Skeletal muscle tissue (tissue), 3 donors: ENCODE measurements at regions not wholly inside any gene's neighbourhood (a gene's known extent, or its start where the extent isn't known, plus 50 kb on each side); places are given as distances from the start of the nearest gene placed in this dataset.

ENCODE experiments used
- H3K27ac ChIP-seq: one replicate; pipeline ENCODE4 v1.7.0; 2013; ENCODE audit warnings: mild to moderate bottlenecking, low read depth, low read length, inconsistent platforms
- H3K27me3 ChIP-seq, 3 donors: one replicate each; pipeline ENCODE4 v1.7.0; 2013; ENCODE audit warnings: low read length in 3 of 3; ENCODE audit not compliant: control insufficient read depth in 3 of 3, insufficient read depth in 3 of 3
- H3K36me3 ChIP-seq, 3 donors: one replicate each; pipeline ENCODE4 v1.7.0; 2013; ENCODE audit warnings: low read length in 3 of 3; ENCODE audit not compliant: control insufficient read depth in 3 of 3, insufficient read depth in 3 of 3
- H3K4me1 ChIP-seq, 3 donors: one replicate each; pipeline ENCODE4 v1.7.0; 2013; ENCODE audit warnings: low read length in 3 of 3, mild to moderate bottlenecking in 3 of 3; ENCODE audit not compliant: control insufficient read depth in 3 of 3, insufficient read depth in 3 of 3
- H3K4me3 ChIP-seq, 3 donors: one replicate each; pipeline ENCODE4 v1.7.0; 2013; ENCODE audit warnings: low read length in 3 of 3
- H3K9ac ChIP-seq, 3 donors: one replicate each; pipeline ENCODE4 v1.7.0; 2013; ENCODE audit warnings: low read length in 3 of 3, mild to moderate bottlenecking in 3 of 3, moderate library complexity in 2 of 3, low read depth in 1 of 3
- H3K9me3 ChIP-seq, 3 donors: one replicate each; pipeline ENCODE4 v1.7.0; 2013; ENCODE audit warnings: low read length in 3 of 3; ENCODE audit not compliant: control insufficient read depth in 3 of 3
- donor health status: Osteomylitis.

GRCh38 chr11:112597286-112597790 lies 336.7 kb upstream of the PLET1 start:
- H3K36me3 ChIP-seq, result no peaks in the 10 kb centered on the region
- H3K27ac ChIP-seq, result no peak overlapping the region
- no peaks in the 10 kb centered on the region for H3K9me3 ChIP-seq
- H3K4me1 ChIP-seq, result peaks cover 0 to 5% (median 0%) of the 10 kb centered on the region in 3 donors
- no peaks in the 10 kb centered on the region for H3K27me3 ChIP-seq
- no peak overlapping the region for H3K4me3 ChIP-seq
- no peak overlapping the region for H3K9ac ChIP-seq

- H3K36me3 ChIP-seq, result no peaks in the 10 kb centered on the region
- H3K9me3 ChIP-seq, result no peaks in the 10 kb centered on the region
- no peak overlapping the region for H3K4me3 ChIP-seq
- no peak overlapping the region for H3K27ac ChIP-seq
- no peak overlapping the region for H3K9ac ChIP-seq
- H3K27me3 ChIP-seq, result no peaks in the 10 kb centered on the region
- H3K4me1 ChIP-seq, result peaks cover 0 to 5% (median 0%) of the 10 kb centered on the region in 3 donors
Measured at GRCh38 chr11:112599265-112599664, 338.6 kb upstream of the PLET1 start.

- Histone ChIP-seq H3K27ac (no peak overlapping the region), H3K4me3 (no peak overlapping the region), H3K27me3 (no peaks in the 10 kb centered on the region), H3K9me3 (no peaks in the 10 kb centered on the region), H3K4me1 (peaks cover 0 to 5% (median 0%) of the 10 kb centered on the region in 3 donors), H3K9ac (no peak overlapping the region), H3K36me3 (no peaks in the 10 kb centered on the region)
Measured at GRCh38 chr11:112599856-112600533, 339.3 kb upstream of the PLET1 start.

GRCh38 chr11:112605093-112605666 lies 344.5 kb upstream of the PLET1 start:
- no peaks in the 10 kb centered on the region for H3K27me3 ChIP-seq
- H3K9me3 ChIP-seq, result no peaks in the 10 kb centered on the region
- no peak overlapping the region for H3K27ac ChIP-seq
- H3K4me3 ChIP-seq, result no peak overlapping the region
- no peak overlapping the region for H3K9ac ChIP-seq
- H3K4me1 ChIP-seq, result peaks cover 0 to 5% (median 0%) of the 10 kb centered on the region in 3 donors
- H3K36me3 ChIP-seq, result no peaks in the 10 kb centered on the region

- H3K9me3 ChIP-seq, result no peaks in the 10 kb centered on the region
- H3K27me3 ChIP-seq, result no peaks in the 10 kb centered on the region
- H3K36me3 ChIP-seq, result no peaks in the 10 kb centered on the region
- no peak overlapping the region for H3K27ac ChIP-seq
- H3K4me1 ChIP-seq, result peaks cover 9 to 12% (median 11%) of the 10 kb centered on the region in 3 donors
- no peak overlapping the region for H3K9ac ChIP-seq
- no peak overlapping the region for H3K4me3 ChIP-seq
Measured at GRCh38 chr11:112606656-112607055, 346.0 kb upstream of the PLET1 start.

- peaks cover 17 to 22% (median 21%) of the 10 kb centered on the region in 3 donors for H3K4me1 ChIP-seq
- H3K27me3 ChIP-seq, result no peaks in the 10 kb centered on the region
- H3K27ac ChIP-seq, result no peak overlapping the region
- H3K9ac ChIP-seq, result no peak overlapping the region
- no peaks in the 10 kb centered on the region for H3K36me3 ChIP-seq
- no peak overlapping the region for H3K4me3 ChIP-seq
- H3K9me3 ChIP-seq, result no peaks in the 10 kb centered on the region
Measured at GRCh38 chr11:112608509-112608908, 347.8 kb upstream of the PLET1 start.

- Histone ChIP-seq H3K9ac (no peak overlapping the region), H3K4me1 (peaks cover 17 to 23% (median 23%) of the 10 kb centered on the region in 3 donors), H3K4me3 (no peak overlapping the region), H3K27me3 (no peaks in the 10 kb centered on the region), H3K9me3 (no peaks in the 10 kb centered on the region), H3K27ac (no peak overlapping the region), H3K36me3 (no peaks in the 10 kb centered on the region)
Measured at GRCh38 chr11:112610494-112610893, 349.8 kb upstream of the PLET1 start.

- Histone ChIP-seq H3K4me3 (no peak overlapping the region), H3K36me3 (no peaks in the 10 kb centered on the region), H3K27me3 (no peaks in the 10 kb centered on the region), H3K9ac (no peak overlapping the region), H3K27ac (no peak overlapping the region), H3K9me3 (no peaks in the 10 kb centered on the region), H3K4me1 (peaks cover 17 to 23% (median 23%) of the 10 kb centered on the region in 3 donors)
Measured at GRCh38 chr11:112610996-112611750, 350.0 kb upstream of the NCAM1 start.

GRCh38 chr11:112611771-112612170 lies 349.4 kb upstream of the NCAM1 start:
- no peaks in the 10 kb centered on the region for H3K36me3 ChIP-seq
- H3K4me3 ChIP-seq, result no peak overlapping the region
- no peak overlapping the region for H3K9ac ChIP-seq
- H3K27ac ChIP-seq, result no peak overlapping the region
- no peaks in the 10 kb centered on the region for H3K27me3 ChIP-seq
- H3K9me3 ChIP-seq, result no peaks in the 10 kb centered on the region
- H3K4me1 ChIP-seq, result peaks cover 17 to 23% (median 23%) of the 10 kb centered on the region in 3 donors
